Stimulated activated CD4-positive, alpha-beta T cell treated with anti-CD3 and anti-CD28 coated beads, Interleukin-1b, Interleukin-23, amount 100 ng/mL, for 4 hours (primary cell): ENCODE measurements at regions not wholly inside any gene's neighbourhood (a gene's known extent, or its start where the extent isn't known, plus 50 kb on each side); places are given as distances from the start of the nearest gene placed in this dataset.

ENCODE experiments used
- DNase-seq, 2 donors: peaks; one replicate each; pipeline ENCODE4 v3.0.0-alpha.2; 2020; ENCODE audit warnings: low read depth in 2 of 2

GRCh38 chr6:128827675-128828464, 55.1 kb upstream of the LAMA2 start:
- DNase-seq = no peak

GRCh38 chr6:128826606-128827005, 56.3 kb upstream of the LAMA2 start:
- no peak for DNase-seq

DNA sequence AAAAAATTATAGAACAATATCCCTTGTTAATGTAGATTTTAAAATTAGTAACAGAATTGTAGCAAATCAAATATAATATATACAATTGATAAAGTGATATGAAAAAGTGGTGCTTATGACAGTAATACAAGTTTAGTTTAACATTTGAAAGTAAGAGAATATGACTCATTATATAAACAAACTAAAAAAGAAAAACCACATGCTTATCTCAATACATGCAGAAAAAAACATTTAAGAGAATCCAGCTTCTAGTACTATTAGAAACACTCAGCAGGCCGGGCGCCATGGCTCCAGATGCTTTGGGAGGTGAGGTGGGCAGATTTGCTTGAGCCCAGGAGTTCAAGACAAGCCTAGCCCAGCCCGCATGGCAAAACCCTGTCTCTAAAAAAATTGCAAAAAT, 60.7 kb upstream of the LAMA2 start:
- no peak for DNase-seq

- no peak for DNase-seq
Observed at GRCh38 chr6:128821116-128821515, 61.8 kb upstream of the LAMA2 start.

- DNase-seq = no peak
Observed at GRCh38 chr6:128808856-128809255, 74.1 kb upstream of the LAMA2 start.

DNA sequence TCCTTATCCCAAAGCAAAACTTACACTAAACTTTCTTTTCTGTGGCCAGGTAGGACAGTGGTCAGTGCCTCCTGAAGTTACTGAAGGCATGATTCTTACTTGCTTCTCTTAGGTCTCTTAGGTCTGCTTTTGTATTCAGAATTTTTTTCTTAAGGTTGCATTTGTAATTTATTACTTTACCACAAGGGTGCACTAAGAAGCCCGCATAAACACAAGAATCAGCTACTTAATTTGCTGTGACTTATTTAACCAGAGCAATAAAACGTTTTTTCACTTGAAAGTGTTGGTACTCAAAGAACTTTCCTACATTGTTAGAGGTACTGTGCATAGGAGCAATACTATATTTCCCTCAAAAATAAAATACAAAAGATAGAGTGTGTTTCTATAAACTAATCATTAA, 75.4 kb upstream of the LAMA2 start:
- no peak for DNase-seq

DNA sequence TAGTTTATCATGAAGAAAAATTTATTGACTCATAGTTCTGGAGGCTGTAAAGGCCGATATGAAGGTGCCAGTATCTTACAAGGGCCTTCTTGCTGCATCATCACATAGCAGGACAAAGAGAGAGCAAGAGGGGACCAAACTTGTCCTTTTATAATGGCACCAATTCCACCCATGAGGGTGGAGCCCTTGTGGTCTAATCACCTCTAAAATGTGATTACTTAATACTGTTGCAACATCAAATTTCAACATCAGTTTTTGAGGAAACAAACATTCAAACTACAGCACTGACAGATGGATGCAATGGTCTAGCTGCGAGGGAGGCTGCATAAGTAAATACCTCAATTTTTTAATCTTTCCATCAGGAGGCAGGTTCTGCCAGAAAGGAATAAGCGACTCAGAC, 76.7 kb upstream of the LAMA2 start:
- DNase-seq = no peak

DNA sequence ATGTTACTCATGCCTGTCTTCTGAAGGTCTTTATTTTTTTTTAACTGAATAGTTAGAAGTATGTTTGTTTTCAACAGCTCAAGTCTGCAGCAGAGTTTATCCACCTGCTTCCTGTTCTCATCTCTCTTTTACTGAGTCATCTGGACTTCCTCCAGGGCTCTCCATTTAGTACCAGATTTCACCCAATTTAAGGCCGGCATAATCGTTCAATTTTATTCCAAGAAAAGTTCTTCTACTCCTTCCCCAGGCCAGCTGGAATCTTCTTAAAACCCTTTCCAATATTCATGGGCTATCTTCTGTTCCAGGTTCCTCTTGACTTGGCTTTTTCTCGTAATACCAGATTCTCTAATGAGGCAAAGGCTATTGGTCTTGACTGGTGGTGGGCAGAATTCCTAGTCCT, 79.0 kb upstream of the LAMA2 start:
- DNase-seq = no peak

GRCh38 chr6:128801621-128802020, 81.3 kb upstream of the LAMA2 start:
- DNase-seq = no peak

DNA sequence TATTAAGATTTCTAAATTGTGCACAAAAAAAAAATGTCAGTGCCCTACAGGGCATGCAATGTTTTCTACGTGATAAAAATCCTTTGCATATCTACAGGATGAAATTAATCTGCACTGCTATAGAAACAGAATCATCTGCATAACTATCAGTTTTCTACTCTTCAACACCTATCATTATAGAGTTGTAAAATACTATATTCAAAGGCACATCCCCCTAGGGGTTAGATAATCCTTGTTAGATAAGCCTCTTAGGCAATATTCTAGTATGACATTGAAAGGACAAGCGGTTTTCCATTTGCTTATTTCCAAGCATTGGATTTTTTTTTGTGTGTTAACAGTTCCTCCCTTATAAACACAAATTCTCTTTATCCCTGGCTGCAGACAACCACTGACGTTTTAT, 98.7 kb upstream of the LAMA2 start:
- DNase-seq = no peak

DNA sequence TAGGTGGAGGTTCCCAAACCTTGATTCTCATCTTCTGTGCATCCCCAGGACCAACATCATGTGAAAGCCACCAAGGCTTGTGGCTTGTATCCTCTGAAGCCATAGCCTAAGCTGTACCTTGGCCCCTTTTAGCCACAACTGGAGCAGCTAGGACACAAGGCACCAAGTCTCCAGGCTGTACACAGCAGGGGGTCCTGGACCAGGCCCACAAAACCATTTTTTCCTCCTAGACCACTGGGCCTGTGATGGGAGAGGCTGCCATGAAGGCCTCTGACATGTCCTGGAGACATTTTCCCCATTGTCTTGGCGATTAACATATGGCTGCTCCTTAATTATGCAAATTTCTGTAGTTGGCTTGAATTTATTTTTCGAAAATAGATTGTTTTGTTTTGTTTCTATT, 114.8 kb upstream of the LAMA2 start:
- DNase-seq = no peak

DNA sequence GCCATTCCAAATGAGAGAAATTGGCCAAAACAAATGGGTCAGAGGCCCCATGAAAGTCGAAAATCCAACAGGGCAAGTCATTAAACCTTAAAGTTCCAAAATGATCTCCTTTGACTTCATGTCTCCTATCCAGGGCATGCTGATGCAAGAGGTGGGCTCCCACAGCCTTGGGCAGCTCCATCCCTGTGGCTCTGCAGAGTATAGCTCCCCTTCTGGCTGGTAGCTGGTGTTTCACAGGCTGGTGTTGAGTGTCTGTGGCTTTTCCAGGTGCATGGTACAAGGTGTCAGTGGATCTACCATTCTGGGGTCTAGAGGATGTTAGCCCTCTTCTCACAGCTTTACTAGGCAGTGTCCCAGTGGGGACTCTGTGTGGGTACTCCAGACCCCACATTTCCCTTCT, 115.2 kb upstream of the LAMA2 start:
- DNase-seq = no peak

DNA sequence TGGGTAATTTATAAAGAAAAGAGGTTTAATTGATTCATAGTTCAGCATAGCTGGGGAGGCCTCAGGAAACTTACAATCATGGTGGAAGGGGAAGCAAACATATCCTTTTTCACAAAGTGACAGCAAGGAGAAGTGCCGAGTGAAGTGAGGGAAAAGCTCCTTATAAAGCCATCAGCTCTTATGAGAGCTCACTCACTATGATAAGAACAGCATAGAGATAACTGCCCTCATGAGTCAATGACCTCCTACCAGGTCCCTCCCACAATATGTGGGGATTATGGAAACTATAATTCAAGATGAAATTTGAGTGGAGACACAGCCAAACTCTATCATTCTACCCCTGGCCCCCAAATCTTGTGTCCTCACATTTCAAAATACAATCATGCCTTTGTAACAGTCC, 115.8 kb upstream of the LAMA2 start:
- DNase-seq = no peak

- DNase-seq = no peak
Observed at GRCh38 chr6:128763599-128764300, 119.2 kb upstream of the LAMA2 start.

DNA sequence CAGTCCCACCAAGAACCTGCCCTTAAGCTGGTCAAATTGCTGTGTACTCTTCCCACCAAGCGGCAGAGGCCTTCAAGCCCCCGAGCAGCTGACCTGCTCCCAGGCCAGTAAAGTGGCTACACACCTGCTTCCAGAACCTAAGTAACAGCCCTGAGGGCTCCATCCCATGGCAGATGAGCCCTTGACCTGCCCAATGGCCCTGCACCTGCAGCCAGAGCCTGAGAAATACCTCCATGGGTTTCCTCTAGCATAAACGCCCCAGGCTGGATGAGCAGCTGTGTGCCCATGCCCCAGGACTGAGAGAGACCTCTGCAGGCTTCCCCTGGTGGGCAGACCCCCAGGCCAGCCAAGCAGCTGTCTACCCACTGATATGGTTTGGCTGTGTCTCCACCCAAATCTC, 123.0 kb upstream of the LAMA2 start:
- no peak for DNase-seq

DNA sequence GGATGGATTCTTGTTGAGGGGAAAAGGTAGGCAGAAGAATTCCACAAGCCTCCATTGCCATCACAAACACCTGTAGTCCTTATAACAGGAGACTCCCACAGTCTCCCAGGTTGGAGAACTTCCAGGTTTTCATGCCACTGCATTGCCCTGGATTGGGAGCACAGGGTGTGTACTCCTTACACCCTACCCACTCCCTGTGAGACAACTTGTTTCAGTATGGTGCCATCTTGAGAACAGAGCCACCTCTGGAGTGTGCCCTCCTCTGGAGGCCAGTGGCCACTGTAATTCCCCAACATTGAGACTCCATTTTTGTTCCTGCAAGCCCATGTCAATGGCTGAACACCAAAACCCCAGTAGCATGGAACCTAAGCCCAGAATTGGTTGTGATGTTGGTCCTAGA, 123.5 kb upstream of the LAMA2 start:
- no peak for DNase-seq

GRCh38 chr6:128757961-128758360, 125.0 kb upstream of the LAMA2 start:
- no peak for DNase-seq

DNA sequence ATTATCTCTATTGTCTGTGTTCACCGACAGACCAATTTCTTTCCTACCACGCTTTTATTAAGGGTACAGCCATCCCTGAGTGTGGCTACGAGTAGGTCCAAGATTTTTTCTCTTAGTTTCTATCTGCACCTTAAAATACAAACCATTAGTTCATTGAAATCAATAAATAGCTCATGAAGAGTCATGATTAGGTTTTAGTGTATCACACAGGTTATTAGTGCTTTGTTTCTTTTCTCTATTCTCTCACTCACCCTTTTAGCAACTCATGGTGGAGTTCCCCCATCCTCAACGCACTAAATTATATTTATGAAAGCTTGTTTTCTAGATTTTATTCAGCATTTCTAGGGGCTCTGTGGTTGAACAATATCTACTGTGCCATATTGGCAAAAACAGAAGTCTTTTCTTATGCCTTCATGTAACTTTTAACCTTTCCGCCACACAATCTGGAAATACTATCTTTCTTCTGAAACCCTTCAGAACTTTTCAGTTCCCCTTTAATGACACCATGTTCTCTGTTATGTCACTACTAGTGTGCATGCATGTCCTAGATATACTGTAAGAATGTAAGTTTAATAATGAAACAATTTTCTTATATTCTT, 128.2 kb upstream of the LAMA2 start:
- no peak for DNase-seq

GRCh38 chr6:128743974-128744765, 138.8 kb upstream of the LAMA2 start:
- no peak for DNase-seq

DNA sequence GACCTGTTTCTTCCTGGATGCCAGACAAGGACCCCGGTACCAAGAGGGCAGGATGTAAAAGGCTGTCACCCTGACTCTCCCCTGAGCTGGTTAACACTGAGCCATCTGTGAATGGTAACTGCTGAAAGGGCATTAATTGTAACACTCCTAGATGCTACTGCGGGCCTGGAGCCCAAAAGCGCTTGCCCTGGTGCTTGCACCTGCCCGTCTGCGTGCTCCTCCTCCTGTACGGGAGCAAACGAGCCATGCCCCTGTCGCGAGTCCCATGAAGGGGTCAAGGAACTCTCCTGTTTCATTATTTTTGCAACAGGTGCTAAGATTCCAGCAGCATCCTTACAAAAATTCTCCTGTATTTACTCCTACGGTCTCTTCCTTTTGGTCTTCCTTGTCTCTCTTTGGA, 140.0 kb upstream of the LAMA2 start:
- DNase-seq = no peak

GRCh38 chr6:128740951-128741350, 142.0 kb upstream of the LAMA2 start:
- DNase-seq = no peak

DNA sequence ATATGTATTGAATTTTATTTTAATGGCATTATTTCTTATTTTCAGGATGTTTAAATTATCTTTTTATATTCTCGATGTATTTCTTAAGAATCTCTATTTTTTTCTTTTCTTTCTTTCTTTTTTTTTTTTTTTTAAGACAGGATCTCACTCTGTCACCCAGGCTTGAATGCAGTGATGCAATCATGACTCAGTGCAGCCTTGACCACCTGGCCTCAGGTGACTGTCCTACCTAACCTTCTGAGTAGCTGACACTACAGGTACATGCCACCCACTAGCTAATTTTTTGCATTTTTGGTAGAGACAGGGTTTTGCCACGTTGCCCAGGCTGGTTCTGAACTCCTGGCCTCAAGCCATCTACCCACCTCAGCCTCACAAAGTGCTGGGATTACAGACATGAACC, 143.8 kb upstream of the LAMA2 start:
- DNase-seq = no peak
